Osteoblast (primary cell): ENCODE measurements at regions not wholly inside any gene's neighbourhood (a gene's known extent, or its start where the extent isn't known, plus 50 kb on each side); places are given as distances from the start of the nearest gene placed in this dataset.

Source experiments
- DNase-seq: peaks from one replicate; pipeline ENCODE4 v3.0.0; 2011; ENCODE audit warnings: low spot score, mixed read lengths; ENCODE audit not compliant: insufficient read length; ENCODE audit errors: missing footprints
- H2AFZ ChIP-seq: 2 replicates; pipeline ENCODE4 v1.6.0; 2011; ENCODE audit warnings: mild to moderate bottlenecking, low read length
- H3K27ac ChIP-seq: 2 replicates; pipeline ENCODE4 v1.5.1; 2011; ENCODE audit warnings: mild to moderate bottlenecking, low read depth, low read length, moderate library complexity
- H3K27me3 ChIP-seq: 2 replicates; pipeline ENCODE4 v1.6.0; 2012; ENCODE audit warnings: mild to moderate bottlenecking, control low read depth, inconsistent platforms, low read length, moderate library complexity; ENCODE audit not compliant: insufficient read depth
- H3K36me3 ChIP-seq: 2 replicates; pipeline ENCODE4 v1.5.1; 2011; ENCODE audit warnings: mild to moderate bottlenecking, low read length, control low read depth, moderate library complexity; ENCODE audit not compliant: insufficient read depth
- H3K4me1 ChIP-seq: 2 replicates; pipeline ENCODE4 v1.5.1; 2011; ENCODE audit warnings: mild to moderate bottlenecking, low read length, control low read depth, moderate library complexity; ENCODE audit not compliant: insufficient read depth
- H3K4me2 ChIP-seq: 2 replicates; pipeline ENCODE4 v1.6.0; 2011; ENCODE audit warnings: mild to moderate bottlenecking, low read length; ENCODE audit not compliant: insufficient read depth
- H3K4me3 ChIP-seq: fragments of 200-600 bp; sonication (generic); 3 replicates; pipeline ENCODE4 v1.5.1; 2012; ENCODE audit warnings: mild to moderate bottlenecking, low read length, inconsistent platforms; ENCODE audit not compliant: insufficient read depth
- H3K79me2 ChIP-seq: 2 replicates; pipeline ENCODE4 v1.6.0; 2012; ENCODE audit warnings: mild to moderate bottlenecking, low read length, control low read depth, inconsistent platforms; ENCODE audit not compliant: insufficient read depth
- H3K9me3 ChIP-seq: 2 replicates; pipeline ENCODE4 v1.5.1; 2011; ENCODE audit warnings: low read depth, low read length, control low read depth
- H4K20me1 ChIP-seq: 2 replicates; pipeline ENCODE4 v1.6.0; 2012; ENCODE audit warnings: mild to moderate bottlenecking, low read length, control low read depth; ENCODE audit not compliant: insufficient read depth
- TF ChIP-seq, protein P1 (sequence below): IDR thresholded peaks from 2 replicates; pipeline ENCODE4 v1.5.1; 2011; ENCODE audit warnings: mild to moderate bottlenecking, low read depth, low read length, moderate library complexity; ENCODE audit errors: extremely low read depth

DNA sequence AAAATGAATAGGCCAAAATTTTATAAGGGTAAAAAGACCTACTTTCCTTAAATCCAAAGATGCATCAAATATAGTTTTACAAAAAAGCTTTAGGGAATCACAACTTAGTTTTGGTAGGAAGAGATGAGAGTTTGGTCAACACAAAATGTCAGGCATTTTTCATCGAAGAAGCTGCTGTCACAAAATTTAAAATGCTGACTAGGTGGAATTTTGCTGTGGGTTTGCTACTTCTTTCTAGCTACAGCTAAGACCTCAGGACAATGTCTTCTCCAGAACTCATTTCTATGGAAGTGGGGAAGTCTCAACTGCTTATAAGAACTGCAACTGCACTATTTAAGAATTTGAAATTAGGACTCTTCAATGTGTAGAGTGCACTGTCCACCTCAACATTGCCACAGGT, 351.1 kb downstream of the HAO1 start:
- no peak overlapping the region for H3K4me2 ChIP-seq
- no peaks in the 10 kb centered on the region for H3K4me1 ChIP-seq
- no peaks in the 10 kb centered on the region for H3K9me3 ChIP-seq
- DNase-seq = no peak
- H3K36me3 ChIP-seq = no peaks in the 10 kb centered on the region
- TF ChIP-seq, protein P1, sequence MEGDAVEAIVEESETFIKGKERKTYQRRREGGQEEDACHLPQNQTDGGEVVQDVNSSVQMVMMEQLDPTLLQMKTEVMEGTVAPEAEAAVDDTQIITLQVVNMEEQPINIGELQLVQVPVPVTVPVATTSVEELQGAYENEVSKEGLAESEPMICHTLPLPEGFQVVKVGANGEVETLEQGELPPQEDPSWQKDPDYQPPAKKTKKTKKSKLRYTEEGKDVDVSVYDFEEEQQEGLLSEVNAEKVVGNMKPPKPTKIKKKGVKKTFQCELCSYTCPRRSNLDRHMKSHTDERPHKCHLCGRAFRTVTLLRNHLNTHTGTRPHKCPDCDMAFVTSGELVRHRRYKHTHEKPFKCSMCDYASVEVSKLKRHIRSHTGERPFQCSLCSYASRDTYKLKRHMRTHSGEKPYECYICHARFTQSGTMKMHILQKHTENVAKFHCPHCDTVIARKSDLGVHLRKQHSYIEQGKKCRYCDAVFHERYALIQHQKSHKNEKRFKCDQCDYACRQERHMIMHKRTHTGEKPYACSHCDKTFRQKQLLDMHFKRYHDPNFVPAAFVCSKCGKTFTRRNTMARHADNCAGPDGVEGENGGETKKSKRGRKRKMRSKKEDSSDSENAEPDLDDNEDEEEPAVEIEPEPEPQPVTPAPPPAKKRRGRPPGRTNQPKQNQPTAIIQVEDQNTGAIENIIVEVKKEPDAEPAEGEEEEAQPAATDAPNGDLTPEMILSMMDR = no peak
- no peak overlapping the region for H3K4me3 ChIP-seq
- H3K79me2 ChIP-seq = no peaks in the 10 kb centered on the region
- H3K27me3 ChIP-seq = no peaks in the 10 kb centered on the region
- no peak overlapping the region for H3K27ac ChIP-seq
- no peak overlapping the region for H2AFZ ChIP-seq
- H4K20me1 ChIP-seq = no peaks in the 10 kb centered on the region

- no peak overlapping the region for H3K27ac ChIP-seq
- H4K20me1 ChIP-seq = no peaks in the 10 kb centered on the region
- TF ChIP-seq, protein P1 = no peak
- no peak overlapping the region for H3K4me3 ChIP-seq
- no peaks in the 10 kb centered on the region for H3K36me3 ChIP-seq
- no peaks in the 10 kb centered on the region for H3K79me2 ChIP-seq
- H3K4me2 ChIP-seq = no peak overlapping the region
- H3K4me1 ChIP-seq = no peaks in the 10 kb centered on the region
- no peak for DNase-seq
- H3K27me3 ChIP-seq = no peaks in the 10 kb centered on the region
- H2AFZ ChIP-seq = no peak overlapping the region
- H3K9me3 ChIP-seq = no peaks in the 10 kb centered on the region
These were observed 343.7 kb downstream of the HAO1 start for GRCh38 chr20:7596541-7596940.

DNA sequence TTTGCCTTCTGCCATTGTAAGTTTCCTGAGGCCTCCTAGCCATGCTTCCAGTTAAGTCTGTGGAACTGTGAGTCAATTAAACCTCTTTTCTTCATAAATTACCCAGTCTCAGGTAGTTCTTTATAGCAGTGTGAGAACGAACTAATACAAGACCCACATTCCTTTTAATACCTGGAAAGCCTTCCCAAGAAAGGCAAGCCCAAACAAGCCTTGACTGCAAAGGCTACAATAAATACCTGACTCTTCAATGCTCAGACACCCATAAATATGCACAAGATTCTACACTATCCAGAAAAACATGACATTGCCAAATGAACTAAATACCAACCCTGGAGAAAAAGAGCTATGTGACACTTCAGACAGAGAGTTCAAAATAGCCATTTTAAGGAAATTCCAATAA, 338.8 kb downstream of the HAO1 start:
- Histone ChIP-seq H3K27ac (no peak overlapping the region), H3K4me2 (no peak overlapping the region)
- no peak for DNase-seq

DNA sequence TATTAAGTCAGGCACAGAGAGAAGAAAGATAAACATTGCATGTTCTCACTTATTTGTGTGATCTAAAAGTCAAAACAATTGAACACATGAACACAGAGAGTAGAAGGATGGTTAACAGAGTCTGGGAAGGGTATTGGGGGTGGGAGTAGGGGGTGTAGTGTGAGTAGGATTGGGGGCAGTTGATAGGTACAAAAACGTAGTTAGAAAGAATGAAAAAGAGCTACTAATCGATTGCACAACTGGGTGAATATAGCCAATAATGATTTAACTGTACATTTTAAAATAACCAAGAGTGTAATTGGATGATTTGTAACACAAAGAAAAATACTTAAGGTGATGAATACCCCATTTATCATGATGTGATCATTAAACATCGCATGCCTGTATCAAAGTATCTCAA, 333.3 kb downstream of the HAO1 start:
- Histone ChIP-seq H3K27me3 (no peaks in the 10 kb centered on the region), H3K9me3 (no peaks in the 10 kb centered on the region), H3K4me1 (no peaks in the 10 kb centered on the region), H2AFZ (no peak overlapping the region), H4K20me1 (no peaks in the 10 kb centered on the region), H3K4me3 (no peak overlapping the region), H3K36me3 (no peaks in the 10 kb centered on the region), H3K27ac (no peak overlapping the region), H3K79me2 (no peaks in the 10 kb centered on the region), H3K4me2 (no peak overlapping the region)
- no peak for DNase-seq
- TF ChIP-seq, protein P1 = no peak

More for the DNA sequence above, 338.8 kb downstream of the HAO1 start:
- H3K4me1 ChIP-seq = no peaks in the 10 kb centered on the region
- no peak overlapping the region for H2AFZ ChIP-seq
- no peak overlapping the region for H3K4me3 ChIP-seq
- no peaks in the 10 kb centered on the region for H4K20me1 ChIP-seq
- H3K9me3 ChIP-seq = no peaks in the 10 kb centered on the region
- TF ChIP-seq, protein P1 = no peak
- H3K27me3 ChIP-seq = no peaks in the 10 kb centered on the region
- no peaks in the 10 kb centered on the region for H3K36me3 ChIP-seq
- H3K79me2 ChIP-seq = no peaks in the 10 kb centered on the region
